A673 (cell line): ENCODE measurements at regions not wholly inside any gene's neighbourhood (a gene's known extent, or its start where the extent isn't known, plus 50 kb on each side); places are given as distances from the start of the nearest gene placed in this dataset.

ENCODE experiments used
- BruUV-seq: library from RNA; stranded (reverse); fragments of 400-500 nt; replicated peaks from 2 replicates; lab custom pipeline; 2021; lab: Mats Ljungman, UMichigan
- CTCF ChIA-PET: fragments of 300-600 bp; sonication (Branson Sonifier 250); formaldehyde crosslinking; loops from one replicate; lab custom pipeline; 2022; ENCODE audit warnings: antibody characterized with exemption; lab: Charles Lee
- POLR2A ChIA-PET: fragments of 300-600 bp; sonication (Branson Sonifier 250); formaldehyde crosslinking; loops from one replicate; lab custom pipeline; 2022; ENCODE audit warnings: antibody characterized with exemption; ENCODE audit not compliant: low non-redundant PET; lab: Charles Lee
- DNase-seq: peaks from one replicate; pipeline ENCODE4 v3.0.0-alpha.2; 2015; ENCODE audit warnings: low spot score
- H3K27ac ChIP-seq: fragments of 200-600 bp; sonication (generic); 2 replicates; pipeline ENCODE4 v1.5.1; 2016; ENCODE audit warnings: mixed run types, low read depth, mild to moderate bottlenecking, mixed read lengths, antibody characterized with exemption, low read length; ENCODE audit not compliant: poor library complexity, severe bottlenecking
- H3K27me3 ChIP-seq: fragments of 200-600 bp; sonication (generic); replicated peaks from 2 replicates; pipeline ENCODE4 v1.6.1; 2017; ENCODE audit warnings: mixed run types, low read depth, mild to moderate bottlenecking, mixed read lengths, antibody characterized with exemption, low read length; ENCODE audit not compliant: insufficient read depth, poor library complexity
- H3K36me3 ChIP-seq: fragments of 200-600 bp; sonication (generic); 2 replicates; pipeline ENCODE4 v1.6.1; 2016; ENCODE audit warnings: mixed run types, mild to moderate bottlenecking, mixed read lengths, antibody characterized with exemption, low read length; ENCODE audit not compliant: insufficient read depth, poor library complexity, severe bottlenecking
- H3K4me1 ChIP-seq: fragments of 200-600 bp; sonication (generic); 2 replicates; pipeline ENCODE4 v1.6.1; 2017; ENCODE audit warnings: mixed run types, mild to moderate bottlenecking, mixed read lengths, antibody characterized with exemption, low read length; ENCODE audit not compliant: insufficient read depth, poor library complexity, severe bottlenecking
- H3K4me3 ChIP-seq: fragments of 200-600 bp; sonication (generic); 2 replicates; pipeline ENCODE4 v1.5.1; 2016; ENCODE audit warnings: low read depth, mixed run types, mild to moderate bottlenecking, mixed read lengths, low read length; ENCODE audit not compliant: poor library complexity, severe bottlenecking
- H3K9me3 ChIP-seq: fragments of 200-600 bp; sonication (generic); 2 replicates; pipeline ENCODE4 v1.6.1; 2016; ENCODE audit warnings: mixed run types, low read depth, mild to moderate bottlenecking, mixed read lengths, antibody characterized with exemption, low read length; ENCODE audit not compliant: poor library complexity, severe bottlenecking
- CTCF ChIP-seq: fragments of 300-800, 200-600 bp; sonication (generic); conservative IDR thresholded peaks from 2 replicates; pipeline ENCODE4 v1.5.1; 2017; ENCODE audit warnings: low read depth, mild to moderate bottlenecking, antibody characterized with exemption, low read length, moderate library complexity, mixed read lengths
- EZH2 ChIP-seq: fragments of 200-600 bp; sonication (generic); IDR thresholded peaks from 2 replicates; pipeline ENCODE4 v1.6.1; 2017; ENCODE audit warnings: borderline replicate concordance, low read depth, mild to moderate bottlenecking, mixed read lengths, antibody characterized with exemption, low read length; ENCODE audit not compliant: poor library complexity, severe bottlenecking
- intact Hi-C: fragments of 100-400 bp; cut with micrococcal nuclease; formaldehyde crosslinking; loops from one replicate; pipeline ENCODE4 v1.10.0; 2022; ENCODE audit not compliant: unreplicated experiment

- no peak for TF ChIP-seq EZH2
- no peak for TF ChIP-seq CTCF
- Histone ChIP-seq H3K36me3 (no peaks in the 10 kb centered on the region), H3K9me3 (no peaks in the 10 kb centered on the region), H3K27me3 (no peaks in the 10 kb centered on the region), H3K4me3 (no peak overlapping the region), H3K4me1 (no peaks in the 10 kb centered on the region), H3K27ac (no peak overlapping the region)
- POLR2A ChIA-PET, result no interaction called here
- CTCF ChIA-PET, result no interaction called here
- DNase-seq, result no peak
- no TSS peak for BruUV-seq
- intact Hi-C loops, result no loop called here
Observed at GRCh38 chr2:59756150-59756549, 797.3 kb downstream of the BCL11A start.

- Histone ChIP-seq H3K27me3 (peaks cover 2% of the 10 kb centered on the region), H3K36me3 (no peaks in the 10 kb centered on the region), H3K4me1 (no peaks in the 10 kb centered on the region), H3K9me3 (no peaks in the 10 kb centered on the region), H3K27ac (no peak overlapping the region), H3K4me3 (no peak overlapping the region)
- TF ChIP-seq CTCF, result peak; percentile 40; the same call in 1 of the 2 replicates
- TF ChIP-seq EZH2, result no peak
- no peak for DNase-seq
- intact Hi-C loops, result no loop called here
- ChIA-PET POLR2A (no interaction called here), CTCF (no interaction called here)
- BruUV-seq, result no TSS peak
Observed at GRCh38 chr2:59754011-59754735, 799.3 kb downstream of the BCL11A start.

- TF ChIP-seq EZH2 (no peak), CTCF (no peak)
- intact Hi-C loops, result no loop called here
- no TSS peak for BruUV-seq
- Histone ChIP-seq H3K9me3 (no peaks in the 10 kb centered on the region), H3K36me3 (no peaks in the 10 kb centered on the region), H3K4me1 (no peaks in the 10 kb centered on the region), H3K27me3 (peaks cover 11% of the 10 kb centered on the region), H3K27ac (no peak overlapping the region), H3K4me3 (no peak overlapping the region)
- ChIA-PET CTCF (no interaction called here), POLR2A (no interaction called here)
- no peak for DNase-seq
Observed at GRCh38 chr2:59752512-59752911, 800.9 kb downstream of the BCL11A start.
